ENCODE measurements at regions not wholly inside any gene's neighbourhood (a gene's known extent, or its start where the extent isn't known, plus 50 kb on each side); places are given as distances from the start of the nearest gene placed in this dataset.
"Not testable (repeated sequence)": the region's sequence is repeated elsewhere in the genome, so short reads cannot be mapped to it uniquely, and the experiment has no call there.

DNA sequence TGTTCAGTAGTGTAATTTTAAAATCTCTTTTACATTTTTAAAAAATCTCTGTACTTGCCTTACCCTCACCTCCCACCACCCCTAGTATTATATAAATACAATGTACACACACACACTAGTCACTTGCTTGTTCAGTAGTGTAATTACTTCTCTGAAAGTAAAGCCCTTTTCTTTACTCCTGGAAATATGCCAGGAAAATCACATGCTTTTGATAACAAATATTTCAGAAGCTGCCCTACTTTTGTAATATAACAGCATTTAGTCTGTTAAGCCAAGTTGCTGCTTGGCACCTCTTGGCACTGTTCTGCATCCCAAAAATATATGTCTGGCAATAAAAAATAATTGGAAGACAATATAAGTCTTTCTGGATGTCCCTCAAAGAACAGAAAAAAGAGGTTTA lies 172.8 kb upstream of the APOOL start:
- TF ChIP-seq, protein P1, sequence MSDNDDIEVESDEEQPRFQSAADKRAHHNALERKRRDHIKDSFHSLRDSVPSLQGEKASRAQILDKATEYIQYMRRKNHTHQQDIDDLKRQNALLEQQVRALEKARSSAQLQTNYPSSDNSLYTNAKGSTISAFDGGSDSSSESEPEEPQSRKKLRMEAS (IDR thresholded peaks at IDR 0.05; ENCODE audit: insufficient read depth, insufficient read length): no peak
- TF ChIP-seq FOS (IDR thresholded peaks at IDR 0.05; ENCODE audit: borderline replicate concordance, insufficient read depth, low read length) (no peak), POLR2A (IDR thresholded peaks at IDR 0.05; ENCODE audit: low read depth, low read length) (no peak), GATA2 (IDR thresholded peaks at IDR 0.05; ENCODE audit: insufficient read depth, insufficient read length, low read depth, low read length) (no peak), POLR2AphosphoS5 (IDR thresholded peaks at IDR 0.05; ENCODE audit: insufficient read depth, low read depth, low read length) (no peak), MYC (IDR thresholded peaks at IDR 0.05; ENCODE audit: low read depth, low read length) (no peak), EZH2 (IDR thresholded peaks at IDR 0.05; ENCODE audit: borderline replicate concordance, low read depth, low read length, severe bottlenecking) (no peak), JUN (IDR thresholded peaks at IDR 0.05; ENCODE audit: borderline replicate concordance, insufficient read depth, insufficient read length, low read depth) (no peak)
- TF ChIP-seq, protein P2, sequence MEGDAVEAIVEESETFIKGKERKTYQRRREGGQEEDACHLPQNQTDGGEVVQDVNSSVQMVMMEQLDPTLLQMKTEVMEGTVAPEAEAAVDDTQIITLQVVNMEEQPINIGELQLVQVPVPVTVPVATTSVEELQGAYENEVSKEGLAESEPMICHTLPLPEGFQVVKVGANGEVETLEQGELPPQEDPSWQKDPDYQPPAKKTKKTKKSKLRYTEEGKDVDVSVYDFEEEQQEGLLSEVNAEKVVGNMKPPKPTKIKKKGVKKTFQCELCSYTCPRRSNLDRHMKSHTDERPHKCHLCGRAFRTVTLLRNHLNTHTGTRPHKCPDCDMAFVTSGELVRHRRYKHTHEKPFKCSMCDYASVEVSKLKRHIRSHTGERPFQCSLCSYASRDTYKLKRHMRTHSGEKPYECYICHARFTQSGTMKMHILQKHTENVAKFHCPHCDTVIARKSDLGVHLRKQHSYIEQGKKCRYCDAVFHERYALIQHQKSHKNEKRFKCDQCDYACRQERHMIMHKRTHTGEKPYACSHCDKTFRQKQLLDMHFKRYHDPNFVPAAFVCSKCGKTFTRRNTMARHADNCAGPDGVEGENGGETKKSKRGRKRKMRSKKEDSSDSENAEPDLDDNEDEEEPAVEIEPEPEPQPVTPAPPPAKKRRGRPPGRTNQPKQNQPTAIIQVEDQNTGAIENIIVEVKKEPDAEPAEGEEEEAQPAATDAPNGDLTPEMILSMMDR (IDR thresholded peaks at IDR 0.05; ENCODE audit: extremely low read depth in 1 of 2, insufficient read depth in 1 of 2, low read depth in 1 of 2, low read length in 2 of 2): no peak
- FAIRE-seq (no peak), DNase-seq (ENCODE audit: low read depth, low spot score) (no peak)
- H2AFZ ChIP-seq (ENCODE audit: low read depth, low read length): no peak overlapping the region
- POLR2A ChIA-PET: no interaction called here
- no TSS peak for BruUV-seq (replicated peaks)
- dilution Hi-C loops (cut with MboI; ENCODE audit: extremely low pct_ligation_motif_present, low sequenced_read_pairs) (no loop called here), intact Hi-C loops (cut with micrococcal nuclease) (no loop called here)
- no peak overlapping the region for H3K27ac ChIP-seq (ENCODE audit: insufficient read depth, low read depth, low read length)
- H4K20me1 ChIP-seq (replicated peaks; ENCODE audit: control insufficient read depth, extremely low read depth, insufficient read depth, low read length): no peaks in the 10 kb centered on the region
- no peaks in the 10 kb centered on the region for H3K9me1 ChIP-seq (replicated peaks; ENCODE audit: control insufficient read depth, extremely low read depth, insufficient read depth, low read length)
- no peak overlapping the region for H3K9ac ChIP-seq (replicated peaks; ENCODE audit: extremely low read depth, insufficient read depth, low read length)
- H3K36me3 ChIP-seq (ENCODE audit: control insufficient read depth in 2 of 2, extremely low read depth in 1 of 2, insufficient read depth in 2 of 2, low read length in 2 of 2): no peaks in the 10 kb centered on the region
- no peaks in the 10 kb centered on the region for H3K4me1 ChIP-seq (ENCODE audit: control insufficient read depth, extremely low read depth, insufficient read depth, low read length)
- CTCF ChIA-PET: no interaction called here
- H3K4me2 ChIP-seq (ENCODE audit: insufficient read depth, low read length): no peak overlapping the region
- H3K79me2 ChIP-seq (ENCODE audit: control insufficient read depth, insufficient read depth, low read length): no peaks in the 10 kb centered on the region
- H3K4me3 ChIP-seq (replicated peaks in 1 of 3; ENCODE audit: insufficient read depth in 1 of 3, low read depth in 1 of 3, low read length in 3 of 3): no peak overlapping the region
- no peaks in the 10 kb centered on the region for H3K27me3 ChIP-seq (ENCODE audit: control insufficient read depth in 2 of 2, insufficient read depth in 2 of 2, low read length in 2 of 2)
- H3K9me3 ChIP-seq (replicated peaks; ENCODE audit: control insufficient read depth, insufficient read depth, low read length): no peaks in the 10 kb centered on the region

DNA sequence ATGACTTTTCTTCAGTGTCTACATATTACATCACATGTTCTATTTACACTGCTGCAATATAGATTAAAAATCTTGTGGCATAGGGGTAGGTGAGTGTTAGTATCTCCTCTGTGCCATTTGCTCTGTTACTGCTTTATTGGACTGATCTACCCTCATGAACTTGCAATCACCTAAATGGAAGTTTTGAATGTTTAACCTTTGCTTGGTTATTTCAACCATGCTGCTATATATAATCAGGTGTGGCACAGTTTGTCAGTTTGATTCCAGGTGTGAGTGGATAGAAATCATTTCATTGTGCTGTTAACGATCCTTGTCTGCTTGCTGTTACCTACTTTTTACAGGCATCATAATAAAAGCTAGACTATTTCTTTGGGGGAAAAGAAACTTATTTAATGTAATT lies 157.1 kb upstream of the APOOL start:
- H3K9me3 ChIP-seq (replicated peaks; ENCODE audit: control insufficient read depth, insufficient read depth, low read length); H2AFZ ChIP-seq (ENCODE audit: low read depth, low read length); H3K36me3 ChIP-seq (ENCODE audit: control insufficient read depth in 2 of 2, extremely low read depth in 1 of 2, insufficient read depth in 2 of 2, low read length in 2 of 2); H3K79me2 ChIP-seq (ENCODE audit: control insufficient read depth, insufficient read depth, low read length); CTCF ChIA-PET; H3K4me2 ChIP-seq (ENCODE audit: insufficient read depth, low read length); H3K27ac ChIP-seq (ENCODE audit: insufficient read depth, low read depth, low read length); DNase-seq (ENCODE audit: low read depth, low spot score); intact Hi-C loops (cut with micrococcal nuclease); H4K20me1 ChIP-seq (replicated peaks; ENCODE audit: control insufficient read depth, extremely low read depth, insufficient read depth, low read length); H3K27me3 ChIP-seq (ENCODE audit: control insufficient read depth in 2 of 2, insufficient read depth in 2 of 2, low read length in 2 of 2); POLR2A ChIA-PET; BruUV-seq (replicated peaks); H3K4me1 ChIP-seq (ENCODE audit: control insufficient read depth, extremely low read depth, insufficient read depth, low read length); FAIRE-seq; dilution Hi-C loops (cut with MboI; ENCODE audit: extremely low pct_ligation_motif_present, low sequenced_read_pairs); H3K4me3 ChIP-seq (replicated peaks in 1 of 3; ENCODE audit: insufficient read depth in 1 of 3, low read depth in 1 of 3, low read length in 3 of 3); H3K9me1 ChIP-seq (replicated peaks; ENCODE audit: control insufficient read depth, extremely low read depth, insufficient read depth, low read length); H3K9ac ChIP-seq (replicated peaks; ENCODE audit: extremely low read depth, insufficient read depth, low read length): not testable (repeated sequence)

DNA sequence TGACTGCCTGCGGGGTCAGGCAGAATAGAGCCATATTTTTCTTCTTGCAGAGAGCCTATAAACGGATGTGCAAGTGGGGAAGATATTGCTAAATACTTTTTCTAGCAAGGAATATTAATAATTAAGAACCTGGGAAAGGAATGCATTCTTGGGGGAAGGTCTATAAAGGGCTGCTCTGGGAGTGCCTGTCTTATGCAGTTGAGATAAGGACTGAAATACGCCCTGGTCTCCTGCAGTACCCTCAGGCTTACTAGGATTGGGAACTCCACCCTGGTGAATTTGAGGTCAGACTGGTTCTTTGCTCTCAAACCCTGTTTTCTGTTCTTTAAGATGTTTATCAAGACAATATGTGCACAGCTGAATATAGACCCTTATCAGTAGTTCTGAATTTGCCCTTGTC lies 152.5 kb upstream of the APOOL start:
- POLR2A ChIA-PET; H3K9me1 ChIP-seq (replicated peaks; ENCODE audit: control insufficient read depth, extremely low read depth, insufficient read depth, low read length); FAIRE-seq; BruUV-seq (replicated peaks); H3K4me1 ChIP-seq (ENCODE audit: control insufficient read depth, extremely low read depth, insufficient read depth, low read length); H3K4me3 ChIP-seq (replicated peaks in 1 of 3; ENCODE audit: insufficient read depth in 1 of 3, low read depth in 1 of 3, low read length in 3 of 3); H2AFZ ChIP-seq (ENCODE audit: low read depth, low read length); intact Hi-C loops (cut with micrococcal nuclease); DNase-seq (ENCODE audit: low read depth, low spot score); H3K9ac ChIP-seq (replicated peaks; ENCODE audit: extremely low read depth, insufficient read depth, low read length); H3K9me3 ChIP-seq (replicated peaks; ENCODE audit: control insufficient read depth, insufficient read depth, low read length); H4K20me1 ChIP-seq (replicated peaks; ENCODE audit: control insufficient read depth, extremely low read depth, insufficient read depth, low read length); CTCF ChIA-PET; H3K79me2 ChIP-seq (ENCODE audit: control insufficient read depth, insufficient read depth, low read length); H3K27me3 ChIP-seq (ENCODE audit: control insufficient read depth in 2 of 2, insufficient read depth in 2 of 2, low read length in 2 of 2); dilution Hi-C loops (cut with MboI; ENCODE audit: extremely low pct_ligation_motif_present, low sequenced_read_pairs); H3K4me2 ChIP-seq (ENCODE audit: insufficient read depth, low read length); H3K36me3 ChIP-seq (ENCODE audit: control insufficient read depth in 2 of 2, extremely low read depth in 1 of 2, insufficient read depth in 2 of 2, low read length in 2 of 2); H3K27ac ChIP-seq (ENCODE audit: insufficient read depth, low read depth, low read length): not testable (repeated sequence)

Measured in endothelial cell of umbilical vein (primary cell).